ENCODE measurements at regions not wholly inside any gene's neighbourhood (a gene's known extent, or its start where the extent isn't known, plus 50 kb on each side); places are given as distances from the start of the nearest gene placed in this dataset.
A peak's percentile ranks its signal among the peaks of the same experiment; 100 is the strongest.

GRCh38 chr2:857081-857480 is 93.6 kb upstream of the SNTG2 start:
- TF ChIP-seq CTCF (IDR thresholded peaks at IDR 0.05; ENCODE audit: extremely low read depth, missing control alignments), result no peak
- no peak for DNase-seq (ENCODE audit: low spot score)

- no peak for DNase-seq (ENCODE audit: low spot score)
- no peak for TF ChIP-seq CTCF (IDR thresholded peaks at IDR 0.05; ENCODE audit: extremely low read depth, missing control alignments)
These were observed 94.2 kb upstream of the SNTG2 start for GRCh38 chr2:856456-856855.

GRCh38 chr2:856041-856440 is 94.6 kb upstream of the SNTG2 start:
- TF ChIP-seq CTCF (IDR thresholded peaks at IDR 0.05; ENCODE audit: extremely low read depth, missing control alignments), result no peak
- no peak for DNase-seq (ENCODE audit: low spot score)

GRCh38 chr2:855177-855576 is 95.5 kb upstream of the SNTG2 start:
- no peak for DNase-seq (ENCODE audit: low spot score)
- no peak for TF ChIP-seq CTCF (IDR thresholded peaks at IDR 0.05; ENCODE audit: extremely low read depth, missing control alignments)

GRCh38 chr2:854460-854859 is 96.2 kb upstream of the SNTG2 start:
- TF ChIP-seq CTCF (IDR thresholded peaks at IDR 0.05; ENCODE audit: extremely low read depth, missing control alignments), result peak; percentile 51
- DNase-seq (ENCODE audit: low spot score), result peak; percentile 67

- TF ChIP-seq CTCF (IDR thresholded peaks at IDR 0.05; ENCODE audit: extremely low read depth, missing control alignments), result no peak
- DNase-seq (ENCODE audit: low spot score), result no peak
These were observed 97.3 kb upstream of the SNTG2 start for GRCh38 chr2:853203-853870.

- DNase-seq (ENCODE audit: low spot score), result no peak
- TF ChIP-seq CTCF (IDR thresholded peaks at IDR 0.05; ENCODE audit: extremely low read depth, missing control alignments), result no peak
These were observed 98.5 kb upstream of the SNTG2 start for GRCh38 chr2:852168-852567.

All from GM20000 (cell line).